22Rv1 (cell line): ENCODE measurements at regions not wholly inside any gene's neighbourhood (a gene's known extent, or its start where the extent isn't known, plus 50 kb on each side); places are given as distances from the start of the nearest gene placed in this dataset.

ENCODE experiments used
- CTCF ChIP-seq: fragments of 450-650 bp; IDR thresholded peaks from 2 replicates; pipeline ENCODE4 v1.5.1; 2017; ENCODE audit warnings: mild to moderate bottlenecking
- ZFX ChIP-seq: fragments of 450-650 bp; IDR thresholded peaks from 2 replicates; pipeline ENCODE4 v1.6.1; 2017; ENCODE audit warnings: antibody characterized with exemption, borderline replicate concordance

- no peak for TF ChIP-seq CTCF
- TF ChIP-seq ZFX: no peak
Measured at GRCh38 chr5:33206962-33207506, 233.7 kb upstream of the TARS1 start.
